H9 (cell line): ENCODE measurements at regions not wholly inside any gene's neighbourhood (a gene's known extent, or its start where the extent isn't known, plus 50 kb on each side); places are given as distances from the start of the nearest gene placed in this dataset.

Source experiments
- DNase-seq: peaks from one replicate; pipeline ENCODE4 v3.0.0-alpha.2; 2017
- H2AFZ ChIP-seq: one replicate; pipeline ENCODE4 v1.6.1; 2013; ENCODE audit warnings: mild to moderate bottlenecking, low read length, control low read depth, moderate library complexity
- H2AK5ac ChIP-seq: 2 replicates; pipeline ENCODE4 v1.6.1; 2013; ENCODE audit warnings: low read length, control low read depth, mixed read lengths; ENCODE audit not compliant: insufficient read length
- H2BK120ac ChIP-seq: one replicate; pipeline ENCODE4 v1.6.1; 2013; ENCODE audit warnings: low read depth, mild to moderate bottlenecking, low read length, control low read depth, inconsistent platforms; ENCODE audit not compliant: poor library complexity, severe bottlenecking
- H2BK12ac ChIP-seq: 2 replicates; pipeline ENCODE4 v1.6.1; 2013; ENCODE audit warnings: low read length, control low read depth, mixed read lengths, low read depth; ENCODE audit not compliant: insufficient read length
- H2BK15ac ChIP-seq: 2 replicates; pipeline ENCODE4 v1.6.1; 2013; ENCODE audit warnings: low read depth, low read length, control low read depth
- H2BK20ac ChIP-seq: one replicate; pipeline ENCODE4 v1.6.1; 2013; ENCODE audit warnings: low read depth, mild to moderate bottlenecking, low read length, control low read depth, inconsistent platforms; ENCODE audit not compliant: poor library complexity, severe bottlenecking
- H2BK5ac ChIP-seq: 2 replicates; pipeline ENCODE4 v1.6.1; 2013; ENCODE audit warnings: low read length, control low read depth, mixed read lengths; ENCODE audit not compliant: insufficient read length
- H3K14ac ChIP-seq: 2 replicates; pipeline ENCODE4 v1.6.1; 2013; ENCODE audit warnings: low read length, control low read depth; ENCODE audit not compliant: insufficient read depth
- H3K18ac ChIP-seq: 2 replicates; pipeline ENCODE4 v1.6.1; 2013; ENCODE audit warnings: low read depth, mild to moderate bottlenecking, mixed read lengths, low read length, control low read depth; ENCODE audit not compliant: insufficient read length
- H3K23ac ChIP-seq: 2 replicates; pipeline ENCODE4 v1.6.1; 2013; ENCODE audit warnings: low read length, control low read depth, mixed read lengths, low read depth; ENCODE audit not compliant: insufficient read length
- H3K23me2 ChIP-seq: 2 replicates; pipeline ENCODE4 v1.6.1; 2013; ENCODE audit warnings: low read depth, mild to moderate bottlenecking, mixed read lengths, low read length, control low read depth; ENCODE audit not compliant: insufficient read length, poor library complexity, severe bottlenecking
- H3K27ac ChIP-seq: 2 replicates; pipeline ENCODE4 v1.5.1; 2013; ENCODE audit warnings: low read length, control low read depth, mixed read lengths, low read depth; ENCODE audit not compliant: insufficient read length
- H3K27me3 ChIP-seq: 2 replicates; pipeline ENCODE4 v1.6.1; 2013; ENCODE audit warnings: low read length, control low read depth, inconsistent platforms; ENCODE audit not compliant: insufficient read depth
- H3K4ac ChIP-seq: 2 replicates; pipeline ENCODE4 v1.6.1; 2013; ENCODE audit warnings: low read depth, mild to moderate bottlenecking, control low read depth, inconsistent platforms, low read length, moderate library complexity
- H3K4me1 ChIP-seq: 2 replicates; pipeline ENCODE4 v1.6.1; 2013; ENCODE audit warnings: low read length, control low read depth, inconsistent platforms; ENCODE audit not compliant: insufficient read depth
- H3K4me2 ChIP-seq: 2 replicates; pipeline ENCODE4 v1.6.1; 2013; ENCODE audit warnings: low read length, control low read depth, mixed read lengths; ENCODE audit not compliant: insufficient read length, insufficient read depth
- H3K56ac ChIP-seq: 2 replicates; pipeline ENCODE4 v1.6.1; 2013; ENCODE audit warnings: low read depth, mild to moderate bottlenecking, mixed read lengths, low read length, control low read depth; ENCODE audit not compliant: insufficient read length
- H3K79me1 ChIP-seq: 2 replicates; pipeline ENCODE4 v1.6.1; 2013; ENCODE audit warnings: low read depth, mild to moderate bottlenecking, moderate library complexity, low read length, control low read depth, inconsistent platforms; ENCODE audit not compliant: insufficient read depth, poor library complexity, severe bottlenecking
- H3K79me2 ChIP-seq: 2 replicates; pipeline ENCODE4 v1.6.1; 2013; ENCODE audit warnings: low read length, control low read depth, inconsistent platforms; ENCODE audit not compliant: insufficient read depth
- H3K9ac ChIP-seq: 2 replicates; pipeline ENCODE4 v1.6.1; 2013; ENCODE audit warnings: low read length, control low read depth, mixed read lengths; ENCODE audit not compliant: insufficient read length; ENCODE audit errors: extremely low read depth
- H3K9me3 ChIP-seq: one replicate; pipeline ENCODE4 v1.6.1; 2013; ENCODE audit warnings: low read depth, low read length, inconsistent platforms; ENCODE audit not compliant: control insufficient read depth
- H3T11ph ChIP-seq: one replicate; pipeline ENCODE4 v1.6.1; 2013; ENCODE audit warnings: mild to moderate bottlenecking, low read length, control low read depth, inconsistent platforms
- H4K20me1 ChIP-seq: one replicate; pipeline ENCODE4 v1.6.1; 2013; ENCODE audit not compliant: control insufficient read depth, insufficient read length, insufficient read depth
- H4K5ac ChIP-seq: 2 replicates; pipeline ENCODE4 v1.6.1; 2013; ENCODE audit warnings: low read depth, mild to moderate bottlenecking, mixed read lengths, low read length, control low read depth; ENCODE audit not compliant: insufficient read length
- H4K8ac ChIP-seq: replicated peaks from 2 replicates; pipeline ENCODE4 v1.6.1; 2013; ENCODE audit warnings: low read length, control low read depth, mixed read lengths, low read depth; ENCODE audit not compliant: insufficient read length
- H4K91ac ChIP-seq: 2 replicates; pipeline ENCODE4 v1.6.1; 2013; ENCODE audit warnings: low read depth, mild to moderate bottlenecking, moderate library complexity, mixed read lengths, low read length, control low read depth; ENCODE audit not compliant: insufficient read length
- H3K27ac Mint-ChIP-seq, 3 experiments: 2 replicates in 2 of 3; 3 replicates in 1 of 3; pipeline ENCODE4 v1.8.0; 2020 to 2021; ENCODE audit warnings: mixed read lengths in 3 of 3, mild to moderate bottlenecking in 1 of 3, moderate library complexity in 1 of 3
- H3K27me3 Mint-ChIP-seq: 2 replicates; pipeline ENCODE4 v1.8.0; 2021; ENCODE audit warnings: low read depth, mild to moderate bottlenecking, moderate library complexity, mixed read lengths
- H3K36me3 Mint-ChIP-seq, 3 experiments: 2 replicates in 2 of 3; 3 replicates in 1 of 3; pipeline ENCODE4 v1.8.0; 2020 to 2021; ENCODE audit warnings: low read depth in 3 of 3, mixed read lengths in 3 of 3; ENCODE audit not compliant: insufficient read depth in 1 of 3
- H3K4me1 Mint-ChIP-seq, 2 experiments: 2 replicates each; pipeline ENCODE4 v1.8.0; 2020; ENCODE audit warnings: mixed read lengths in 2 of 2
- H3K4me3 Mint-ChIP-seq, 2 experiments: 2 replicates in 1 of 2; 3 replicates in 1 of 2; pipeline ENCODE4 v1.8.0; 2020 to 2021; ENCODE audit warnings: mild to moderate bottlenecking in 2 of 2, mixed read lengths in 2 of 2, moderate library complexity in 1 of 2
- H3K9me3 Mint-ChIP-seq, 2 experiments: 2 replicates in 1 of 2; 3 replicates in 1 of 2; pipeline ENCODE4 v1.8.0; 2020; ENCODE audit warnings: mild to moderate bottlenecking in 2 of 2, mixed read lengths in 2 of 2, moderate library complexity in 1 of 2
- CTCF ChIP-seq: fragments of 200-600 bp; sonication (generic); conservative IDR thresholded peaks from 3 replicates; pipeline ENCODE4 v1.8.0; 2021; ENCODE audit warnings: antibody characterized with exemption, mild to moderate bottlenecking
- WGBS: extraction: QIAGEN DNeasy Blood & Tissue Kit; methylation state at CpG from one replicate; pipeline ENCODE4 v1.1.7; 2013; ENCODE audit warnings: missing lambda C conversion rate, low lambda C conversion rate, mixed read lengths; ENCODE audit not compliant: insufficient read length; ENCODE audit errors: extremely low coverage; 5-methylcytosine and 5-hydroxymethylcytosine counted together

GRCh38 chr6:74879234-74879633 is 326.6 kb downstream of the COL12A1 start:
- Histone ChIP-seq H2BK20ac (no peak overlapping the region), H3K23ac (no peak overlapping the region), H3T11ph (no peak overlapping the region), H3K27me3 (no peaks in the 10 kb centered on the region; the same call in 1 of the 2 replicates), H2AFZ (no peak overlapping the region), H3K23me2 (no peaks in the 10 kb centered on the region), H4K20me1 (no peaks in the 10 kb centered on the region), H4K5ac (no peak overlapping the region), H2AK5ac (no peak overlapping the region), H3K79me1 (no peaks in the 10 kb centered on the region), H3K9ac (no peak overlapping the region), H3K9me3 (no peaks in the 10 kb centered on the region), H3K4ac (no peak overlapping the region), H2BK120ac (no peak overlapping the region), H2BK5ac (no peak overlapping the region), H3K4me1 (no peaks in the 10 kb centered on the region), H4K8ac (no peak overlapping the region), H3K79me2 (no peaks in the 10 kb centered on the region), H2BK12ac (no peak overlapping the region), H3K56ac (no peak overlapping the region), H3K14ac (no peak overlapping the region), H3K18ac (no peak overlapping the region), H3K27ac (no peak overlapping the region), H2BK15ac (no peak overlapping the region), H3K4me2 (no peak overlapping the region), H4K91ac (no peak overlapping the region)
- H3K27ac Mint-ChIP-seq: no peak overlapping the region
- no CpG with 5 or more reads among the region's 4 CpGs for WGBS
- H3K9me3 Mint-ChIP-seq: no peaks in the 10 kb centered on the region
- no peak for DNase-seq
- no peaks in the 10 kb centered on the region for H3K36me3 Mint-ChIP-seq
- H3K4me3 Mint-ChIP-seq: no peak overlapping the region
- no peaks in the 10 kb centered on the region for H3K27me3 Mint-ChIP-seq
- no peaks in the 10 kb centered on the region for H3K4me1 Mint-ChIP-seq
- no peak for TF ChIP-seq CTCF
